HCT116 (cell line): ENCODE measurements at regions not wholly inside any gene's neighbourhood (a gene's known extent, or its start where the extent isn't known, plus 50 kb on each side); places are given as distances from the start of the nearest gene placed in this dataset.

Source experiments
- ATAC-seq: fragments of 200-7000 bp; cut with Tn5 transposase; 2 replicates; pipeline ENCODE4 v1.9.1; 2020; ENCODE audit warnings: mild to moderate bottlenecking, moderate library complexity
- BruUV-seq: library from RNA; stranded (reverse); fragments of 400-500 nt; replicated peaks from 2 replicates; lab custom pipeline; 2021; lab: Mats Ljungman, UMichigan
- CTCF ChIA-PET: fragments of 300-600 bp; sonication (Branson Sonifier 250); formaldehyde crosslinking; loops from one replicate; lab custom pipeline; 2021; ENCODE audit warnings: antibody characterized with exemption; lab: Charles Lee
- POLR2A ChIA-PET: fragments of 300-600, 350-600 bp; sonication (Branson Sonifier 250); formaldehyde crosslinking; loops from one replicate; lab custom pipeline; 2021; ENCODE audit warnings: antibody characterized with exemption; lab: Charles Lee
- RAD21 ChIA-PET, 2 experiments: fragments of 300-600 bp; sonication (Branson Sonifier 250); formaldehyde crosslinking; loops; one replicate each; lab custom pipeline; 2023; ENCODE audit warnings: low total read pairs in 2 of 2; ENCODE audit not compliant: uncharacterized antibody in 2 of 2, unreplicated experiment in 2 of 2, low non-redundant PET in 1 of 2; lab: Charles Lee
- DNase-seq: peaks from one replicate; pipeline ENCODE4 v3.0.0-alpha.2; 2010; ENCODE audit warnings: low read depth, low spot score
- H2AFZ ChIP-seq: fragments of 200-600 bp; shearing (Covaris generic), sonication (generic); 2 replicates; pipeline ENCODE4 v1.6.1; 2017; ENCODE audit warnings: low read depth, mixed run types, mixed read lengths, antibody characterized with exemption, low read length; ENCODE audit not compliant: poor library complexity, severe bottlenecking
- H3K27ac ChIP-seq: 2 replicates; pipeline ENCODE4 v1.5.1; 2012; ENCODE audit warnings: low read depth, low read length
- H3K27me3 ChIP-seq: fragments of 200-600 bp; sonication (generic); 2 replicates; pipeline ENCODE4 v1.6.1; 2016; ENCODE audit warnings: mixed run types, low read length, mixed read lengths; ENCODE audit not compliant: insufficient read depth
- H3K36me3 ChIP-seq, 2 experiments: fragments of 200-500 bp in 1 of 2; fragments of 200-600 bp in 1 of 2; sonication (Bioruptor generic) in 1 of 2; sonication (generic) in 1 of 2; 2 replicates each; pipeline versions ENCODE4 v1.5.1 to v1.6.1; 2014 to 2016; ENCODE audit warnings: low read length in 2 of 2, inconsistent platforms in 1 of 2, mixed read lengths in 1 of 2, mixed run types in 1 of 2; ENCODE audit not compliant: insufficient read depth in 2 of 2, control insufficient read depth in 1 of 2
- H3K4me1 ChIP-seq, 2 experiments: fragments of 200-600 bp in 1 of 2; sonication (generic) in 1 of 2; 2 replicates each; pipeline versions ENCODE4 v1.5.1 to v1.6.1; 2012 to 2017; ENCODE audit warnings: low read length in 2 of 2, inconsistent platforms in 1 of 2, mild to moderate bottlenecking in 1 of 2, mixed read lengths in 1 of 2, mixed run types in 1 of 2, moderate library complexity in 1 of 2; ENCODE audit not compliant: insufficient read depth in 2 of 2, control insufficient read depth in 1 of 2
- H3K4me2 ChIP-seq: fragments of 200-600 bp; sonication (generic); 2 replicates; pipeline ENCODE4 v1.6.1; 2017; ENCODE audit warnings: mixed run types, low read length, mixed read lengths
- H3K4me3 ChIP-seq, 2 experiments: fragments of 200-600 bp in 1 of 2; sonication (generic) in 1 of 2; replicated peaks in 1 of 2; 2 replicates each; pipeline ENCODE4 v1.5.1; 2011 to 2016; ENCODE audit warnings: low read length in 2 of 2, control low read depth in 1 of 2, low read depth in 1 of 2, mild to moderate bottlenecking in 1 of 2, mixed read lengths in 1 of 2, mixed run types in 1 of 2
- H3K79me2 ChIP-seq: fragments of 200-600 bp; sonication (generic); 2 replicates; pipeline ENCODE4 v1.6.1; 2017; ENCODE audit warnings: mild to moderate bottlenecking, mixed run types, low read length, moderate library complexity, mixed read lengths; ENCODE audit not compliant: insufficient read depth
- H3K9ac ChIP-seq: fragments of 200-600 bp; sonication (generic); 2 replicates; pipeline ENCODE4 v1.6.1; 2016; ENCODE audit warnings: low read length, mixed read lengths
- H3K9me2 ChIP-seq: fragments of 200-600 bp; sonication (generic), shearing (Covaris generic); 2 replicates; pipeline ENCODE4 v1.6.1; 2017; ENCODE audit warnings: mixed run types, mild to moderate bottlenecking, moderate library complexity; ENCODE audit not compliant: insufficient read depth
- H3K9me3 ChIP-seq, 2 experiments: fragments of 200-500 bp in 1 of 2; fragments of 200-600 bp in 1 of 2; sonication (Bioruptor generic) in 1 of 2; sonication (generic) in 1 of 2; 2 replicates each; pipeline ENCODE4 v1.6.1; 2014 to 2017; ENCODE audit warnings: low read length in 2 of 2, mixed read lengths in 2 of 2, inconsistent platforms in 1 of 2, low read depth in 1 of 2, mild to moderate bottlenecking in 1 of 2, mixed run types in 1 of 2, moderate library complexity in 1 of 2; ENCODE audit not compliant: control insufficient read depth in 1 of 2, insufficient read depth in 1 of 2
- H4K20me1 ChIP-seq: fragments of 200-600 bp; sonication (generic), shearing (Covaris generic); 2 replicates; pipeline ENCODE4 v1.6.1; 2017; ENCODE audit warnings: mixed run types, mild to moderate bottlenecking, moderate library complexity; ENCODE audit not compliant: insufficient read depth
- CBX3 ChIP-seq: IDR thresholded peaks from 2 replicates; pipeline ENCODE4 v1.6.1; 2012; ENCODE audit warnings: low read depth
- EGR1 ChIP-seq: IDR thresholded peaks from 2 replicates; pipeline ENCODE4 v1.6.1; 2012; ENCODE audit warnings: low read depth
- ELF1 ChIP-seq: IDR thresholded peaks from 2 replicates; pipeline ENCODE4 v1.6.1; 2012; ENCODE audit warnings: low read depth, borderline replicate concordance
- EZH2 ChIP-seq: fragments of 200-600 bp; sonication (generic); IDR thresholded peaks from 2 replicates; pipeline ENCODE4 v1.6.1; 2017; ENCODE audit warnings: antibody characterized with exemption, mixed run types
- EZH2phosphoT487 ChIP-seq: fragments of 200-600 bp; IDR thresholded peaks from 2 replicates; pipeline ENCODE4 v1.6.1; 2018; ENCODE audit warnings: antibody characterized with exemption, borderline replicate concordance
- JUND ChIP-seq: IDR thresholded peaks from 2 replicates; pipeline ENCODE4 v1.6.1; 2012
- POLR2A ChIP-seq: IDR thresholded peaks from 2 replicates; pipeline ENCODE4 v1.7.0; 2011; ENCODE audit warnings: borderline replicate concordance; ENCODE audit not compliant: insufficient read depth, insufficient read length; ENCODE audit errors: extremely low read depth
- RAD21 ChIP-seq: IDR thresholded peaks from 2 replicates; pipeline ENCODE4 v1.6.1; 2012; ENCODE audit warnings: low read depth, mild to moderate bottlenecking
- REST ChIP-seq: IDR thresholded peaks from 2 replicates; pipeline ENCODE4 v1.6.1; 2012; ENCODE audit warnings: low read depth
- SIN3A ChIP-seq: IDR thresholded peaks from 2 replicates; pipeline ENCODE4 v1.6.1; 2012; ENCODE audit warnings: low read depth
- SRF ChIP-seq: IDR thresholded peaks from 2 replicates; pipeline ENCODE4 v1.6.1; 2012; ENCODE audit warnings: low read depth
- YY1 ChIP-seq: IDR thresholded peaks from 2 replicates; pipeline ENCODE4 v1.6.1; 2011; ENCODE audit warnings: low read length, low read depth, moderate library complexity, mild to moderate bottlenecking; ENCODE audit not compliant: insufficient replicate concordance; ENCODE audit errors: extremely low read depth
- ZNF274 ChIP-seq: fragments of 200-500 bp; sonication (Bioruptor generic); IDR thresholded peaks from 2 replicates; pipeline ENCODE4 v1.6.1; 2014; ENCODE audit warnings: mild to moderate bottlenecking, low read depth, low read length, inconsistent platforms
- intact Hi-C: fragments of 100-400 bp; cut with micrococcal nuclease; formaldehyde crosslinking; loops from 2 replicates; pipeline ENCODE4 v1.10.0; 2022
- TF ChIP-seq, protein P1 (sequence below): IDR thresholded peaks from 2 replicates; pipeline ENCODE4 v1.6.1; 2012
- TF ChIP-seq, protein P2 (sequence below): IDR thresholded peaks from 2 replicates; pipeline ENCODE4 v1.6.1; 2012

GRCh38 chr2:869894-870293 lies 80.8 kb upstream of the SNTG2 start:
- H3K9me3 ChIP-seq = no peaks in the 10 kb centered on the region
- H3K4me1 ChIP-seq = no peaks in the 10 kb centered on the region
- POLR2A ChIA-PET = no interaction called here
- ATAC-seq (no peak), DNase-seq (no peak)
- RAD21 ChIA-PET = no interaction called here
- intact Hi-C loops = no loop called here
- no peaks in the 10 kb centered on the region for H3K9me2 ChIP-seq
- H3K36me3 ChIP-seq = no peaks in the 10 kb centered on the region
- no peak overlapping the region for H3K9ac ChIP-seq
- no peaks in the 10 kb centered on the region for H4K20me1 ChIP-seq
- no TSS peak for BruUV-seq
- H2AFZ ChIP-seq = no peak overlapping the region
- CTCF ChIA-PET = no interaction called here
- H3K4me3 ChIP-seq = no peak overlapping the region
- H3K27me3 ChIP-seq = peaks cover 15% of the 10 kb centered on the region; the same call in 1 of the 2 replicates
- no peak overlapping the region for H3K4me2 ChIP-seq
- H3K79me2 ChIP-seq = no peaks in the 10 kb centered on the region
- TF ChIP-seq EGR1 = no peak
- no peak for TF ChIP-seq ZNF274
- no peak for TF ChIP-seq ELF1
- no peak for TF ChIP-seq JUND
- no peak for TF ChIP-seq SIN3A
- no peak for TF ChIP-seq EZH2phosphoT487
- TF ChIP-seq POLR2A = no peak
- no peak for TF ChIP-seq SRF
- no peak for TF ChIP-seq EZH2
- no peak for TF ChIP-seq REST
- no peak for TF ChIP-seq RAD21
- TF ChIP-seq, protein P1, sequence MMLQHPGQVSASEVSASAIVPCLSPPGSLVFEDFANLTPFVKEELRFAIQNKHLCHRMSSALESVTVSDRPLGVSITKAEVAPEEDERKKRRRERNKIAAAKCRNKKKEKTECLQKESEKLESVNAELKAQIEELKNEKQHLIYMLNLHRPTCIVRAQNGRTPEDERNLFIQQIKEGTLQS = no peak
- TF ChIP-seq, protein P2, sequence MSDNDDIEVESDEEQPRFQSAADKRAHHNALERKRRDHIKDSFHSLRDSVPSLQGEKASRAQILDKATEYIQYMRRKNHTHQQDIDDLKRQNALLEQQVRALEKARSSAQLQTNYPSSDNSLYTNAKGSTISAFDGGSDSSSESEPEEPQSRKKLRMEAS = no peak
- no peak for TF ChIP-seq YY1
- TF ChIP-seq CBX3 = no peak
- no peak overlapping the region for H3K27ac ChIP-seq
